HG02588 (cell line): ENCODE measurements at regions not wholly inside any gene's neighbourhood (a gene's known extent, or its start where the extent isn't known, plus 50 kb on each side); places are given as distances from the start of the nearest gene placed in this dataset.

Experiments
- ATAC-seq: cut with Tn5 transposase; IDR thresholded peaks from one replicate; pipeline ENCODE4 v1.9.1; 2021; ENCODE audit warnings: mild to moderate bottlenecking, moderate library complexity; ENCODE audit not compliant: unreplicated experiment

GRCh38 chr2:128548461-128548891 is 229.8 kb upstream of the HS6ST1 start:
- ATAC-seq = no peak

GRCh38 chr2:128549094-128549493 is 230.4 kb upstream of the HS6ST1 start:
- no peak for ATAC-seq

- no peak for ATAC-seq
These were observed 231.1 kb upstream of the HS6ST1 start for GRCh38 chr2:128549646-128550260.

- ATAC-seq = no peak
These were observed 231.7 kb upstream of the HS6ST1 start for GRCh38 chr2:128550389-128550788.

GRCh38 chr2:128550801-128551416 is 232.2 kb upstream of the HS6ST1 start:
- no peak for ATAC-seq

- ATAC-seq = no peak
These were observed 232.8 kb upstream of the HS6ST1 start for GRCh38 chr2:128551435-128551834.

GRCh38 chr2:128552141-128552805 is 233.6 kb upstream of the HS6ST1 start:
- ATAC-seq = no peak

- no peak for ATAC-seq
These were observed 234.3 kb upstream of the HS6ST1 start for GRCh38 chr2:128552806-128553551.

- no peak for ATAC-seq
These were observed 235.6 kb upstream of the HS6ST1 start for GRCh38 chr2:128554151-128554769.

GRCh38 chr2:128555433-128555832 is 236.8 kb upstream of the HS6ST1 start:
- no peak for ATAC-seq

- no peak for ATAC-seq
These were observed 237.4 kb upstream of the HS6ST1 start for GRCh38 chr2:128556089-128556488.

- no peak for ATAC-seq
These were observed 238.0 kb upstream of the HS6ST1 start for GRCh38 chr2:128556633-128557032.

- no peak for ATAC-seq
These were observed 238.4 kb upstream of the HS6ST1 start for GRCh38 chr2:128557069-128557468.

- ATAC-seq = no peak
These were observed 239.2 kb upstream of the HS6ST1 start for GRCh38 chr2:128557831-128558241.

GRCh38 chr2:128558441-128558840 is 239.8 kb upstream of the HS6ST1 start:
- ATAC-seq = no peak

GRCh38 chr2:128558895-128559532 is 240.3 kb upstream of the HS6ST1 start:
- ATAC-seq = no peak

GRCh38 chr2:128559533-128560515 is 241.2 kb upstream of the HS6ST1 start:
- ATAC-seq = no peak

GRCh38 chr2:128560718-128561117 is 242.1 kb upstream of the HS6ST1 start:
- ATAC-seq = no peak
